ENCODE measurements at regions not wholly inside any gene's neighbourhood (a gene's known extent, or its start where the extent isn't known, plus 50 kb on each side); places are given as distances from the start of the nearest gene placed in this dataset.

DNA sequence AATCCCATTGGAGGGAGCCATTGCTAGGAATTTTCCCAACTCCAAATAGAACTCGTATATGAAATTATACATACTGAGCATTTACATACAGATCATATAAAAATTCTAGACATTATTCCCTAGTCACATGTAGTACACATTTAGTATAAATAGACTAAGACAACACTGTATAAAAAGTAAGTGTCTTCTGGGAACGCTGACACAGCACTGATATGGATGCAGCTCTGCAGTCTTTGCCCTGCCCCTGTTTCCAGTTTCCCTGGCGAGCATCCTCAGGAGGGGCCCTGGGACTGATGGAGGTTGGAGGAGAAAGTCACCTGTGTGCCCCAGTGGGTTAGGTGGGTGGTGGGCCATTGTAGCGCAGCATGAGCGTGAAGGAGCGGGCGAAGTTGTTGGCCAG, 97.8 kb upstream of the CLMN start:
- intact Hi-C loops (cut with DNase I; ENCODE audit: low total_unique reads) = no loop called here
- DNase-seq (ENCODE audit: low spot score in 2 of 2) = no peak

DNA sequence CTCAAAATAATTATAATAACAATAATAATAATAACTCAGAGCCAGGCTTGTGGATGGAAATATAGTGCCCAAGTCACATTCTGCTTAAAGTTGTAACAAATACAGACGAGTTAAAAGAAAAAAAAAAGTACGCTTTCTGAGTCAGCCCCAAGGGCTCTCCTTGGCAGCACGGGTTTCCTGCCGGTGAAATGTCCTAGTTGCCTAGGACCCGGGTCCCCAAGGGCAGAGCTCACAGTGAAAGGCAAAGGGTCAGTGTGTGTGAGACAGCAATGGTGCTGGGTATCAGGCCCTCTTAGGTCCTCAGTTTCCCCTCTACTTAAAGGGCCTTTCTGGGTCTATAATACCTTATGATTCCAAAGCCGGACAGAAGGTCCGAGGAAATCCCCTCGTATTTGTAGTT, 96.3 kb upstream of the CLMN start:
- H3K4me3 ChIP-seq (ENCODE audit: low read depth, poor library complexity, severe bottlenecking) = no peak overlapping the region
- 83 to 89% methylated on average over 8 of the region's 8 CpGs for WGBS, 2 donors
- DNase-seq (ENCODE audit: low spot score in 2 of 2) = no peak
- TF ChIP-seq POLR2A (IDR thresholded peaks at IDR 0.05) = no peak
- TF ChIP-seq, protein P1, sequence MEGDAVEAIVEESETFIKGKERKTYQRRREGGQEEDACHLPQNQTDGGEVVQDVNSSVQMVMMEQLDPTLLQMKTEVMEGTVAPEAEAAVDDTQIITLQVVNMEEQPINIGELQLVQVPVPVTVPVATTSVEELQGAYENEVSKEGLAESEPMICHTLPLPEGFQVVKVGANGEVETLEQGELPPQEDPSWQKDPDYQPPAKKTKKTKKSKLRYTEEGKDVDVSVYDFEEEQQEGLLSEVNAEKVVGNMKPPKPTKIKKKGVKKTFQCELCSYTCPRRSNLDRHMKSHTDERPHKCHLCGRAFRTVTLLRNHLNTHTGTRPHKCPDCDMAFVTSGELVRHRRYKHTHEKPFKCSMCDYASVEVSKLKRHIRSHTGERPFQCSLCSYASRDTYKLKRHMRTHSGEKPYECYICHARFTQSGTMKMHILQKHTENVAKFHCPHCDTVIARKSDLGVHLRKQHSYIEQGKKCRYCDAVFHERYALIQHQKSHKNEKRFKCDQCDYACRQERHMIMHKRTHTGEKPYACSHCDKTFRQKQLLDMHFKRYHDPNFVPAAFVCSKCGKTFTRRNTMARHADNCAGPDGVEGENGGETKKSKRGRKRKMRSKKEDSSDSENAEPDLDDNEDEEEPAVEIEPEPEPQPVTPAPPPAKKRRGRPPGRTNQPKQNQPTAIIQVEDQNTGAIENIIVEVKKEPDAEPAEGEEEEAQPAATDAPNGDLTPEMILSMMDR (IDR thresholded peaks at IDR 0.05) = no peak
- intact Hi-C loops (cut with DNase I; ENCODE audit: low total_unique reads) = no loop called here

More for the DNA sequence above, 97.8 kb upstream of the CLMN start:
- no peak overlapping the region for H3K4me3 ChIP-seq (ENCODE audit: low read depth, poor library complexity, severe bottlenecking)
- 88 to 91% methylated on average over 7 of the region's 7 CpGs for WGBS, 2 donors
- no peak for TF ChIP-seq POLR2A (IDR thresholded peaks at IDR 0.05)
- TF ChIP-seq, protein P1 (IDR thresholded peaks at IDR 0.05) = no peak

DNA sequence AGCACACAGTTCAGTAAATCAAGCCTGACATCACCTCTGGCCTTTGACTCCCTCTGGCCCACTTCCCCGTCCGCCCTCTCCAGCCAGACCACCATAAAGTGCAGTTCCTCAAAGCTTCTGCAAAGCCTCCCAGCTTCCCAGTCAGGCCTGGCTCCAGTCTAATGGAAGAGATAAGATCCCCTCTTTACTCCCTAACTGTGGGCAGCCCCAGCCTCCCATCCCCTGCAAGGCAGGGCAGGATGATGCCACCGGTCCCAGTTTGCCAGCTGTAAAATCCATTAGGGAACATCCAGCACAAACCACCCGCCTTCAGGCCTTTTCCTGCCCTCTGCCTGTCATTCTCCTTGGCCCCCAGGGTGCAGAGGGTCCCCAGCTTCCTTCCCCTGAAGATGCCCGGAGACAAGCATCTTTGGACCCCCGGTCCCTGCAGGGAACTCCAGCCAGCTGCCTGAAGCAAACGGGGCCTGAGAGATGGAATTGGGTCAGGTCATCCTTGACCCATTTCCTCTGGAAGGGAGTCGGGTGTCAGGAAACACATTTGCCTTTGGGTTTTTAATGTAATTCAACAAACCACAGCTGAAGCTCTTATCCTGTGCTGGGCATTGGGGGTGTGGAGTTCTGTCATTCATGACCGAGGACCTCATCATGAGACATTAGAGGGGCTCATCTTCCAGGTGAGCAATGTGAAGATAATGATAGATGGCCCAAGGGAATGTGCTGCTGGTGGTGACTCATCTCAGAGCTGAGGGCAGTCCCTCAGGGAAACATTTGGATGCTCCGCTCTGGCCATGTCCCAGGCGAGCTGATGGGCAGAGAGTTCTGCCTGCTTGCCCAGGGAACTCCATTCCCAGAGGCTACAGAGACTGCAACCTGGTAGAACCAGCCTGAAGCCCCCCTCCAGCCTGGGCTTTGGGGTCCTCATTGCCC, 93.8 kb upstream of the CLMN start:
- TF ChIP-seq, protein P1 (IDR thresholded peaks at IDR 0.05) = no peak
- no peak for TF ChIP-seq POLR2A (IDR thresholded peaks at IDR 0.05)

DNA sequence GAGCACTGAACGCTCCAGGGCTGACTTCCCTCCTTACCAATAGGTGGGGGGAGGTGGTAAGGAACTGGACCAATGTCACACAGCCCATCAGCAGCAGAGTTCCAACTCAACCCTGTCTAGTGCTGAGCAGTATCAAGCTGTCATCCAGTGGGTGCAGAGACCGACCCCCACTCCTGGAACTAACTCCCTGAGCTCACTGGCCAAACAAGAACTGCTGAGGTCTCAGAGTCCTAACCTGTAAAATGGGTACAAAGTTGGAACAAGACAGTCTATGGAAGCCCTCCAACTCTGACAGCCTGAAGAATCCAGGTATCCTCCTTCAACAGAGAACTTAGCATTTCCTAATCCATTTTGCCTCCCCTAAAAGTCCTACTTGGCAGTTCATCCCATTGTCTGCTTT, 91.1 kb upstream of the CLMN start:
- TF ChIP-seq, protein P1 (IDR thresholded peaks at IDR 0.05) = no peak
- TF ChIP-seq POLR2A (IDR thresholded peaks at IDR 0.05) = no peak
- DNase-seq (ENCODE audit: low spot score in 2 of 2) = no peak
- H3K4me3 ChIP-seq (ENCODE audit: low read depth, poor library complexity, severe bottlenecking) = no peak overlapping the region
- 74 to 96% methylated on average over 2 of the region's 2 CpGs for WGBS, 2 donors
- intact Hi-C loops (cut with DNase I; ENCODE audit: low total_unique reads) = no loop called here

More for the DNA sequence above, 93.8 kb upstream of the CLMN start:
- 74 to 76% methylated on average over 11 of the region's 11 CpGs for WGBS, 2 donors
- DNase-seq (ENCODE audit: low spot score in 2 of 2) = no peak
- intact Hi-C loops (cut with DNase I; ENCODE audit: low total_unique reads) = no loop called here
- no peak overlapping the region for H3K4me3 ChIP-seq (ENCODE audit: low read depth, poor library complexity, severe bottlenecking)

DNA sequence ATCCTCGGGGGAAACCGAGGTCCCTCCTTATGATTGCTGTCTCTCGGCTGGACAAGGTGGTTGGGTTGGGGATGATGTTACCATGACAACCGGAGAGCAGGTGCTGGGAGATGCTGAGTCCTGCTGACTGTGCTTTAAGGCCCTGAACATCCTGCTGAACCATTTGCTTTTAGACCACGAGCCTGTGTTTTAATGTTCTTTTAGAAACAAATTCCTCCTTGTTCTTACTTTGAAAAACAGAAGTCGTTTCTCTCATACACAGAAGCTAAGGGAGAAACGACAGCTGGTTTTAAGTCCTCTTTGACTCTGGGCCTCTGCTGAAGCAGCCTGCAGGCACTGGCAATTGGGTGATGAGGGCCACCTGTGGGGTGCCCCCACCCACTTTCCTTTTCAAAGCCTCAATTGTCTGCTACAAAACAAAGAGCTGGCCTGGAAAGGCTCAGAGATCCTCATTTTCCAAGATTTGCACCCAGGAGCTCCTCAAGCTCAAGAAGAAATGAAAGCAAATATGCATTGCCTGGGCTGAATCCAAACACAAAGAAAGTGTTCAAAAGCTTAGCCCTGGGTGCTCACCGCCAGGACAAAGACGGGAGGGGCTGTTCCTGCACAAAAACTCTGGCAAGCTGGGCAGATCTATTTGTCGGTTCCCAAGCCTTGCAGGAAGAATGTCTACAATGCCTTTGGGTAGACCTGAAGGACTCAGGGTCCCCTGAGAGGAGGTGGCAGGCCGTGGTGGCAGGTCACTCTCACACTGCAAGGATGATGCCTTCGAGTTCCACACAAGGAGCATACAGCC, 90.0 kb upstream of the CLMN start:
- TF ChIP-seq, protein P1 (IDR thresholded peaks at IDR 0.05) = no peak
- TF ChIP-seq POLR2A (IDR thresholded peaks at IDR 0.05) = no peak
- 70 to 71% methylated on average over 12 of the region's 12 CpGs for WGBS, 2 donors
- no peak for DNase-seq (ENCODE audit: low spot score in 2 of 2)
- H3K4me3 ChIP-seq (ENCODE audit: low read depth, poor library complexity, severe bottlenecking) = no peak overlapping the region
- intact Hi-C loops (cut with DNase I; ENCODE audit: low total_unique reads) = no loop called here

All from lower leg skin (tissue), 4 donors.